SK-N-SH treated with all-trans-retinoic acid at 6 μM for 48 hours (cell line): ENCODE measurements at regions not wholly inside any gene's neighbourhood (a gene's known extent, or its start where the extent isn't known, plus 50 kb on each side); places are given as distances from the start of the nearest gene placed in this dataset.

Experiments used
- ATAC-seq: fragments of 200-7000 bp; cut with Tn5 transposase; 3 replicates; pipeline ENCODE4 v1.9.1; 2020; ENCODE audit warnings: mild to moderate bottlenecking, moderate library complexity
- BACH2 ChIP-seq: fragments of 250-450 bp; sonication (Bioruptor Pico); IDR thresholded peaks from 2 replicates; pipeline ENCODE4 v1.9.0; 2021; ENCODE audit warnings: mild to moderate bottlenecking, borderline replicate concordance
- CREB5 ChIP-seq: fragments of 250-450 bp; sonication (Bioruptor Pico); IDR thresholded peaks from 2 replicates; pipeline ENCODE4 v1.5.1; 2020; ENCODE audit warnings: low read depth, mild to moderate bottlenecking, moderate library complexity
- CSDC2 ChIP-seq: fragments of 250-450 bp; sonication (Bioruptor Pico); IDR thresholded peaks from 2 replicates; pipeline ENCODE4 v1.5.0; 2020; ENCODE audit warnings: mild to moderate bottlenecking, moderate library complexity
- CSRNP3 ChIP-seq: fragments of 250-450 bp; sonication (Bioruptor Pico); IDR thresholded peaks from 2 replicates; pipeline ENCODE4 v1.5.1; 2021; ENCODE audit warnings: mild to moderate bottlenecking, moderate library complexity
- ESRRG ChIP-seq: fragments of 250-450 bp; sonication (Bioruptor Pico); IDR thresholded peaks from 2 replicates; pipeline ENCODE4 v1.6.1; 2021; ENCODE audit warnings: mild to moderate bottlenecking
- GLIS3 ChIP-seq: fragments of 250-450 bp; sonication (Bioruptor Pico); IDR thresholded peaks from 2 replicates; pipeline ENCODE4 v1.5.0; 2020; ENCODE audit warnings: mild to moderate bottlenecking, moderate library complexity
- OSR1 ChIP-seq: fragments of 250-450 bp; sonication (Bioruptor Pico); IDR thresholded peaks from 2 replicates; pipeline ENCODE4 v1.8.0; 2022; ENCODE audit warnings: moderate library complexity, mild to moderate bottlenecking, inconsistent platforms
- PPARA ChIP-seq: fragments of 250-450 bp; sonication (Bioruptor Pico); IDR thresholded peaks from 2 replicates; pipeline ENCODE4 v1.5.0; 2020; ENCODE audit warnings: mild to moderate bottlenecking, borderline replicate concordance
- RARB ChIP-seq: fragments of 250-450 bp; sonication (Bioruptor Pico); IDR thresholded peaks from 2 replicates; pipeline ENCODE4 v1.8.0; 2021; ENCODE audit warnings: mild to moderate bottlenecking, moderate library complexity
- SNAI2 ChIP-seq: fragments of 250-450 bp; sonication (Bioruptor Pico); IDR thresholded peaks from 2 replicates; pipeline ENCODE4 v1.5.0; 2020; ENCODE audit warnings: mild to moderate bottlenecking, moderate library complexity
- TCF4 ChIP-seq: fragments of 250-450 bp; sonication (Bioruptor Pico); IDR thresholded peaks from 2 replicates; pipeline ENCODE4 v1.8.0; 2021; ENCODE audit warnings: mild to moderate bottlenecking, moderate library complexity, borderline replicate concordance
- TOX ChIP-seq: fragments of 250-450 bp; sonication (Bioruptor Pico); IDR thresholded peaks from 2 replicates; pipeline ENCODE4 v1.8.0; 2021; ENCODE audit warnings: mild to moderate bottlenecking, moderate library complexity, borderline replicate concordance
- ZC3H10 ChIP-seq: fragments of 250-450 bp; sonication (Bioruptor Pico); IDR thresholded peaks from 2 replicates; pipeline ENCODE4 v1.5.1; 2021; ENCODE audit warnings: mild to moderate bottlenecking, moderate library complexity
- ZFP3 ChIP-seq: fragments of 250-450 bp; sonication (Bioruptor Pico); IDR thresholded peaks from 2 replicates; pipeline ENCODE4 v1.5.0; 2020; ENCODE audit warnings: mild to moderate bottlenecking, moderate library complexity
- ZFP30 ChIP-seq: fragments of 450-650 bp; formaldehyde crosslinking; IDR thresholded peaks from 2 replicates; pipeline ENCODE4 v1.5.0; 2022; ENCODE audit warnings: mild to moderate bottlenecking, moderate library complexity
- ZNF565 ChIP-seq: fragments of 450-650 bp; formaldehyde crosslinking; conservative IDR thresholded peaks from 2 replicates; pipeline ENCODE4 v1.5.0; 2020; ENCODE audit warnings: low read depth, mild to moderate bottlenecking, moderate library complexity
- ZNF70 ChIP-seq: fragments of 450-650 bp; formaldehyde crosslinking; IDR thresholded peaks from 2 replicates; pipeline ENCODE4 v1.5.0; 2020; ENCODE audit warnings: mild to moderate bottlenecking, moderate library complexity
- ZNF8 ChIP-seq: fragments of 450-650 bp; formaldehyde crosslinking; IDR thresholded peaks from 2 replicates; pipeline ENCODE4 v1.5.0; 2020; ENCODE audit warnings: mild to moderate bottlenecking, moderate library complexity
- TF ChIP-seq, protein P1 (sequence below): fragments of 250-450 bp; sonication (Bioruptor Pico); IDR thresholded peaks from 2 replicates; pipeline ENCODE4 v1.5.0; 2020; ENCODE audit warnings: mild to moderate bottlenecking, moderate library complexity
- TF ChIP-seq, protein P2 (sequence below): fragments of 250-450 bp; sonication (Bioruptor Pico); IDR thresholded peaks from 2 replicates; pipeline ENCODE4 v1.8.0; 2021; ENCODE audit warnings: low read depth, mild to moderate bottlenecking, moderate library complexity, borderline replicate concordance
- TF ChIP-seq, protein P3 (sequence below): fragments of 250-450 bp; sonication (Bioruptor Pico); IDR thresholded peaks from 2 replicates; pipeline ENCODE4 v1.8.0; 2020; ENCODE audit warnings: mild to moderate bottlenecking, moderate library complexity, borderline replicate concordance

DNA sequence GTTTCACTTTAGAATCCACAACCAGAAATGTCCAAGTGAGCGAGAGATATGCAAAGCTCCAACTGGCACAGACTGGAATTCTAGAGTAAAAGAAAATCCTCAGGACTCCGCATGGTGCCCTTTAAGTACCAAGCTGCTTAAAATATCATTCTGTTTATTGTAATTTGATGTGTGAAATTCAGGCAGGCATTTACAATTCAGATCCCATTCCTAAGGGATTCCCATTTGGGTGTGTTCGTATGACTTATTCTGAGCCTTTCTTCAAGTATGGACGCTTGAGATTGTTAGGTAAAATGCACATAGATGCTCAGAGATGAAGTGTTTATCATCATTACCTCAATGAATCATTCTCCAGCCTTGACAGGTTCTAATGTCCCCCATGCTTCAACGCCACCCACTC is 99.3 kb upstream of the EEF1E1 start:
- TF ChIP-seq ZFP30 (CRISPR knock-in tag), result no peak
- TF ChIP-seq CREB5 (CRISPR knock-in tag), result no peak
- no peak for TF ChIP-seq ZNF70 (CRISPR knock-in tag)
- TF ChIP-seq ZNF8, result no peak
- TF ChIP-seq GLIS3, result no peak
- TF ChIP-seq CSDC2 (CRISPR knock-in tag), result no peak
- no peak for TF ChIP-seq ZC3H10
- no peak for TF ChIP-seq BACH2
- no peak for TF ChIP-seq SNAI2 (CRISPR knock-in tag)
- ATAC-seq, result no peak

DNA sequence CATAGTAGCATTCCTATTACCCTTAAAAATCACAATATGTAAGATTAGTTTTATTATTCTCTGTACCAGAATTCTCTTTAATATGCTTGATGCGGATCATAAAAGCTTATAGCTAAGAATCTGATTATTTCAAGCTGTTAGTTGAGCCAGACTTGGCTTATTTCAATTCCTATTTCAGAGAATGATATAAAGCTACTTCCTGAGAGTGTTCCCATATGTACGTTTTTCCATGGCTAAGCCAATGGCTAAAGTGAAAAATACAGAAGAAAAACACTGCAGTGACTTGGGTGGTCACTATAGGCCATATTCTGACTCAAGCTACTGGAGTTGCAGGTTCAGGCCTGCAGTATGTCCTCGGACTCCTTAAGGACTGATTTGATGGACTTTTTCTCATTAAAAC is 97.9 kb upstream of the EEF1E1 start:
- no peak for ATAC-seq
- TF ChIP-seq OSR1 (CRISPR knock-in tag), result no peak
- no peak for TF ChIP-seq PPARA (CRISPR knock-in tag)
- TF ChIP-seq, protein P1, sequence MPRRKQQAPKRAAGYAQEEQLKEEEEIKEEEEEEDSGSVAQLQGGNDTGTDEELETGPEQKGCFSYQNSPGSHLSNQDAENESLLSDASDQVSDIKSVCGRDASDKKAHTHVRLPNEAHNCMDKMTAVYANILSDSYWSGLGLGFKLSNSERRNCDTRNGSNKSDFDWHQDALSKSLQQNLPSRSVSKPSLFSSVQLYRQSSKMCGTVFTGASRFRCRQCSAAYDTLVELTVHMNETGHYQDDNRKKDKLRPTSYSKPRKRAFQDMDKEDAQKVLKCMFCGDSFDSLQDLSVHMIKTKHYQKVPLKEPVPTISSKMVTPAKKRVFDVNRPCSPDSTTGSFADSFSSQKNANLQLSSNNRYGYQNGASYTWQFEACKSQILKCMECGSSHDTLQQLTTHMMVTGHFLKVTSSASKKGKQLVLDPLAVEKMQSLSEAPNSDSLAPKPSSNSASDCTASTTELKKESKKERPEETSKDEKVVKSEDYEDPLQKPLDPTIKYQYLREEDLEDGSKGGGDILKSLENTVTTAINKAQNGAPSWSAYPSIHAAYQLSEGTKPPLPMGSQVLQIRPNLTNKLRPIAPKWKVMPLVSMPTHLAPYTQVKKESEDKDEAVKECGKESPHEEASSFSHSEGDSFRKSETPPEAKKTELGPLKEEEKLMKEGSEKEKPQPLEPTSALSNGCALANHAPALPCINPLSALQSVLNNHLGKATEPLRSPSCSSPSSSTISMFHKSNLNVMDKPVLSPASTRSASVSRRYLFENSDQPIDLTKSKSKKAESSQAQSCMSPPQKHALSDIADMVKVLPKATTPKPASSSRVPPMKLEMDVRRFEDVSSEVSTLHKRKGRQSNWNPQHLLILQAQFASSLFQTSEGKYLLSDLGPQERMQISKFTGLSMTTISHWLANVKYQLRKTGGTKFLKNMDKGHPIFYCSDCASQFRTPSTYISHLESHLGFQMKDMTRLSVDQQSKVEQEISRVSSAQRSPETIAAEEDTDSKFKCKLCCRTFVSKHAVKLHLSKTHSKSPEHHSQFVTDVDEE (CRISPR knock-in tag), result no peak
- TF ChIP-seq TOX (CRISPR knock-in tag), result no peak
- TF ChIP-seq RARB (CRISPR knock-in tag), result no peak
- no peak for TF ChIP-seq BACH2
- TF ChIP-seq, protein P2, sequence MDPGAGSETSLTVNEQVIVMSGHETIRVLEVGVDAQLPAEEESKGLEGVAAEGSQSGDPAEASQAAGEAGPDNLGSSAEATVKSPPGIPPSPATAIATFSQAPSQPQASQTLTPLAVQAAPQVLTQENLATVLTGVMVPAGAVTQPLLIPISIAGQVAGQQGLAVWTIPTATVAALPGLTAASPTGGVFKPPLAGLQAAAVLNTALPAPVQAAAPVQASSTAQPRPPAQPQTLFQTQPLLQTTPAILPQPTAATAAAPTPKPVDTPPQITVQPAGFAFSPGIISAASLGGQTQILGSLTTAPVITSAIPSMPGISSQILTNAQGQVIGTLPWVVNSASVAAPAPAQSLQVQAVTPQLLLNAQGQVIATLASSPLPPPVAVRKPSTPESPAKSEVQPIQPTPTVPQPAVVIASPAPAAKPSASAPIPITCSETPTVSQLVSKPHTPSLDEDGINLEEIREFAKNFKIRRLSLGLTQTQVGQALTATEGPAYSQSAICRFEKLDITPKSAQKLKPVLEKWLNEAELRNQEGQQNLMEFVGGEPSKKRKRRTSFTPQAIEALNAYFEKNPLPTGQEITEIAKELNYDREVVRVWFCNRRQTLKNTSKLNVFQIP, result no peak
- no peak for TF ChIP-seq GLIS3
- no peak for TF ChIP-seq ZC3H10
- TF ChIP-seq ESRRG (CRISPR knock-in tag), result no peak
- no peak for TF ChIP-seq TCF4
- no peak for TF ChIP-seq ZNF565
- TF ChIP-seq CSRNP3 (CRISPR knock-in tag), result no peak
- TF ChIP-seq, protein P3, sequence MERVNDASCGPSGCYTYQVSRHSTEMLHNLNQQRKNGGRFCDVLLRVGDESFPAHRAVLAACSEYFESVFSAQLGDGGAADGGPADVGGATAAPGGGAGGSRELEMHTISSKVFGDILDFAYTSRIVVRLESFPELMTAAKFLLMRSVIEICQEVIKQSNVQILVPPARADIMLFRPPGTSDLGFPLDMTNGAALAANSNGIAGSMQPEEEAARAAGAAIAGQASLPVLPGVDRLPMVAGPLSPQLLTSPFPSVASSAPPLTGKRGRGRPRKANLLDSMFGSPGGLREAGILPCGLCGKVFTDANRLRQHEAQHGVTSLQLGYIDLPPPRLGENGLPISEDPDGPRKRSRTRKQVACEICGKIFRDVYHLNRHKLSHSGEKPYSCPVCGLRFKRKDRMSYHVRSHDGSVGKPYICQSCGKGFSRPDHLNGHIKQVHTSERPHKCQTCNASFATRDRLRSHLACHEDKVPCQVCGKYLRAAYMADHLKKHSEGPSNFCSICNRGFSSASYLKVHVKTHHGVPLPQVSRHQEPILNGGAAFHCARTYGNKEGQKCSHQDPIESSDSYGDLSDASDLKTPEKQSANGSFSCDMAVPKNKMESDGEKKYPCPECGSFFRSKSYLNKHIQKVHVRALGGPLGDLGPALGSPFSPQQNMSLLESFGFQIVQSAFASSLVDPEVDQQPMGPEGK (CRISPR knock-in tag), result no peak
- no peak for TF ChIP-seq ZFP30 (CRISPR knock-in tag)
- no peak for TF ChIP-seq ZNF8
- TF ChIP-seq CSDC2 (CRISPR knock-in tag), result no peak
- no peak for TF ChIP-seq ZNF70 (CRISPR knock-in tag)
- no peak for TF ChIP-seq ZFP3 (CRISPR knock-in tag)
- TF ChIP-seq, all 23 proteins: peak for 0

DNA sequence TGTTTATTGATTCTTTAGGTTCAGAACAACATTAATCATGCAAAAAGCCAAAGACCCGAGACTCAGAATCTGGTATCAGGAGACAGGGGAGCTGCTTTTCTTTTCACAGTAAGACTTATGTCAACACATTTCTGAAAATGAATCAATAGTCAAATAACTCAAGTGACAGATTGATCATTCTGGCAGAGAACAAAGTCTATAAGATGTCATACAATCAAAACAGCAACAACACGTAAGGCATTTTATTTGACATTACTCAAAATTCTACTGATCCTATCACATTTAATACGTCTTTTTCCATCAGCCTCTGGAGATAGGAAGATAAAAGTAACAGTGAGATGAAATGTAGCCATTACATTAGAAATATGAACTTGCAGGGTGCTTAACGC is 93.4 kb upstream of the EEF1E1 start:
- TF ChIP-seq SNAI2 (CRISPR knock-in tag) (no peak), ZNF70 (CRISPR knock-in tag) (no peak), ZNF565 (no peak)
- no peak for ATAC-seq
